ENCODE measurements at regions not wholly inside any gene's neighbourhood (a gene's known extent, or its start where the extent isn't known, plus 50 kb on each side); places are given as distances from the start of the nearest gene placed in this dataset.
"Not testable (repeated sequence)": the region's sequence is repeated elsewhere in the genome, so short reads cannot be mapped to it uniquely, and the experiment has no call there.

DNA sequence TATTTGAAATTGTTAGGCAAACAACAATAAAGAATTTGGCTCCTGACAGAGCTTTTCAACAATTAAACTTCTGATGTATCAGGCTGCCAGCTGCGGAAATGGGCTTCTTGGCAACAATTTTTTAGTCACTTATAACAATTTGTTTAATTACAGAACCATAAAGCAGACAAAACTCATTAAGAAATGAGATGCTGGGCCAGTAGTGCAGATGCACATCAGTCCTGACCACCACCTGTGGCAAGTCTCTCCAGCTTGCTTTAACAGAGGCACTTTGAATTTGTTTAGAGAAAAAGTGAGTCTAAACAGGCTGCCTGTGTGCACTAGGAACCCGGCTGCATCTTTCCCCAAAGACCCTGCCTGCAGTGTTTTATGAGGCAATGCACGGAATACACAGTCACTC is 1124.4 kb downstream of the NXPH1 start:
- peak; percentile 79 for DNase-seq

DNA sequence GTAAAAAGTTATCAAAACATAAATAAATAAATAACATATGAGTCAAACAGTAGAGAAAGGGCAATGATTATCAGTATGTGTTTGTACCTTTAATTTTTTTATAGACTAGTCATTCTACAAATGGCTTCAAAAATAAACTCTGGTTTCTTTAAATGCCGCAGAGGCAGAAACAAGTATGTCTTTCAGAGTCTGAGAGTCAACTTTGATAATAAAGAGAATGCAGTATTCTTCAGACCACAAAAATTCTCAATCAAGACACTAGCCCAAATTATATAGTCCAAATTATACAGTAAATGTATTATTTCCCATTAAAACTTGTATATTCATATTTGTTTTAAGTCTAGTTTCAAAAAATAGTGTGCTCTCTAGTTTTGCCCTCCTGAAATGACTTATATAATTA is 1142.3 kb downstream of the NXPH1 start:
- no peak for DNase-seq

DNA sequence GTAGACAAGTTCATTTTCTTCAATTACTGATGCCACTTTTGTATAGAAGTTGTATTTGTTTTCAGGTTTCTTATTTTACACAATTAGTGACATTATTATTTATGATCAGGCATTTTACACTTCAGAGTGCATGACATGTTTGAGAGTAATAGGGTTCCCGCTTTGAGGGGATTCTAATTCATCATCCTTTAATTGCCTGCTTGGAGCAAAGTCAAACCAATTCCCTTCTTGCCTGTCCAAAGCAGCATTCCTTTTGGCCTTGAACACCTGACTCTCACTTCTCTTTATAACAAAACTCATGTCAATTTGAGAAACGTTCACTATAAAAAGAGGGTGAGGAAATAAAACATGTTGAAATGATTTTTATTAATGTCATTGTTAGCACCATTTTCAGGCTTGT is 1149.4 kb downstream of the NXPH1 start:
- no peak for DNase-seq

DNA sequence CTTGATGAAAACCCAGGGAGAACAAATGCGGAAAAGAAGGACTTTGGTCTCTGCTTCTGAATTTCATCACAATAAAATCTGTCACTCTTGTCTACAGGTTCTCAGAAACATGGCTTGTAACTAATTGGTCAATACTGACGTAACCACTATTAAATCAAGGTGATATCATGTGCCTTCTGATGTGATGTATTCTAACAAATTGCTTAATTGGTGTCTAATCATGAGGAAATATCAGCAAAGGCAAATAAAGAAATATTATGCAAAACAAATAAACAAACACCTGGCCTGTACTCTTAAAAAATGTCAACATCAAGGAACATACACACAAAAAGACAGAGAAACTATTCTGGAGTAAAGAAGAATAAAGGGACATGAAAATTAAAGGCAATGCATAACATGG is 1165.0 kb downstream of the NXPH1 start:
- no peak for DNase-seq

DNA sequence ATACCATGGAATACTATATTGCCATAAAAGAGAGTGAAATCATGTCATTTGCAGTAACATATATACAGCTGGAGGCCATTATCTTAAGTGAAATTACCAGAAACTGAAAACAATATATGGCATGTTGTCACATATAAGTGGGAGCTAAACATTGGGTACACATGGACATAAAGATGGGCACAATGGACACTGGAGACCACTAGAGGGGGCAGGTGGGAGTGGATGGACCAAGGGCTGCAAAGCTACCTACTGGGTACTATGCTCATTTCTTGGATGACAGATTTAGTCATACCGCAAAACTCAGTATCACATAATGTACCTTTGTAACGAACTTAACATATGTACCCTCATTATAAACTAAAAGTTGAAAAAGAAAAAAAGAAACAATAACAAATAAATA is 1167.6 kb downstream of the NXPH1 start:
- DNase-seq = no peak

DNA sequence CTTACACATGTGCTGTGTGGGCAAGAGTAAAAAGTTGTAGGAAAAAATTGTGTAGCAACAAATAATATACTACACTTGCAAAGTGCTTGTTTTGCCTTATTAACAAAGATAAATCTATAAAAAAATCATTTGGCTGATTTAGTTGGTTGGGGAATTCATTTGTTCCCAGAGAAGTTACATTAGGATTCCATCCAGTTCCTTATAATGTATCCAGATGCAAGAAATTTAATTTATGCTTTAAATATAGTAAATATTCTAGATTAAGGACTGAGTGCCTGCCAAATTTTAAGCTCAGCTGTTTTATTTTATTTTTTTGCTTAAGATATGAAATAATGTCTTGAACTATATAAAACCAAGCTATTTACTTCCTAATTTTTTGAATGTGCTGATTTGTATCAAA is 1169.9 kb downstream of the NXPH1 start:
- DNase-seq = no peak

DNA sequence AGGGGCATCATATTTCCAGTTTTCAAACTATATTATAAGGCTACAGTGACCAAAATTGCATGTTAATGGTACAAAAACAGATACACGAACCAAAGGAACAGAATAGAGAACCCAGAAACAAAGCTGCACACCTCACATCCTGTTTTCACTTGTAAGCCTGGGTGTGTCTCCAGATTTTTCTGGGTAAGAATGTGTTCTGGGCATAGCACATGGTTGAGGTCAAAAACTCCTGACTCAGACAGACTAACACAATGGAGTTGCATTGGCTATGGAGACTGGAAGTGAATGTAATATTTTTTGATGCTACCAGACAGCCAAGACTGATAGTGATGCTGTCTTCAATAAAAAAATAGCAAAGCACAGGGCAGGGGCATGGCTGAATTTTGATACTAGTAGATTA is 1175.2 kb downstream of the NXPH1 start:
- DNase-seq = no peak

DNA sequence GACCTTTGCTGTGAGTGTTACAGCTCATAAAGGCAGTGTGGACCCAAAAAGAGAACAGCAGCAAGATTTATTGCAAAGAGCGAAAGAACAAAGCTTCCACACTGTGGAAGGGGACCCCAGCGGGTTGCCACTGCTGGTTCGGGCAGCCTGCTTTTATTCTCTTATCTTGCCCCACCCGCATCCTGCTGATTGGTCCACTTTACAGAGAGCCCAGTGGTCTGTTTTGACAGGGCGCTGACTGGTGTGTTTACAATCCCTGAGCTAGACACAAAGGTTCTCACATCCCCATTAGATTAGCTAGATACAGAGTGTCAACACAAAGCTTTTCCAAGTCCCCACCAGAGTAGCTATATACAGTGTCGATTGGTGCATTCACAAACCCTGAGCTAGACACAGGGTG is 1187.5 kb downstream of the NXPH1 start:
- not testable (repeated sequence) for DNase-seq

DNA sequence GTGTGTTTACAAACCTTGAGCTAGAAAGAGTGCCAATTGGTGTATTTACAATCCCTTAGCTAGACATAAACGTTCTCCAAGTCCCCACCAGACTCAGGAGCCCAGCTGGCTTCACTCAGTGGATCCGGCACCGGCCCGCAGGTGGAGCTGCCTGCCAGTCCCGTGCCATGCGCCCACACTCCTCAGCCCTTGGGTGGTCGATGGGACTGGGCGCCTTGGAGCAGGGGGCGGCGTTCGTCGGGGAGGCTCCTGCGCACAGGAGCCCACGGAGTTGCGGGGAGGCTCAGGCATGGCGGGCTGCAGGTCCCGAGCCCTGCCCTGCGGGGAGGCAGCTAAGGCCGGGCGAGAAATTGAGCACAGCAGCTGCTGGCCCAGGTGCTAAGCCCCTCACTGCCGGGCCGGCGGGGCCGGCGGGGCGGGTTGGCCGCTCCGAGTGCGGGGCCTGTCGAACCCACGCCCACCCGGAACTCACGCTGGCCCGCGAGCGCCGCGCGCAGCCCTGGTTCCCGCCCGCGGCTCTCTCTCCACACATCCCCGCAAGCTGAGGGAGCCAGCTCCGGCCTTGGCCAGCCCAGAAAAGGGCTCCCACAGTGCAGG is 1188.0 kb downstream of the NXPH1 start:
- not testable (repeated sequence) for DNase-seq

DNA sequence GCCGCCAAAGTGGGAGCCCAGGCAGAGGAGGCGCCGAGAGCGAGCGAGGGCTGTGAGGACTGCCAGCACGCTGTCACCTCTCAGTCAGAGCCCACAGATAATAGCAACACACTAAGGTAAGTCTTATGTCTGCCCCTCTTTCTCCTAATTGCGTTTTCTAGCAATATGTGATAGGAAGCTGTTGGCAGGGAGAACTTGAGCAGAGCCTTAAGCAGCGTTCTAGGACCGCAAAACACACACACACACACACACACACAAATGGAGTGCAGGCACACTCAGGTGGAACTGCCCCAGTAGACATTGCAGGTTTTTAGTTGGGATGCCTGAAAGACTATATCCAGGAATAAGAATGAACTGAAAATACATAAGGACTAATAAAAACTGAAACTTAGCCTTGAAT is 1188.5 kb downstream of the NXPH1 start:
- no peak for DNase-seq

DNA sequence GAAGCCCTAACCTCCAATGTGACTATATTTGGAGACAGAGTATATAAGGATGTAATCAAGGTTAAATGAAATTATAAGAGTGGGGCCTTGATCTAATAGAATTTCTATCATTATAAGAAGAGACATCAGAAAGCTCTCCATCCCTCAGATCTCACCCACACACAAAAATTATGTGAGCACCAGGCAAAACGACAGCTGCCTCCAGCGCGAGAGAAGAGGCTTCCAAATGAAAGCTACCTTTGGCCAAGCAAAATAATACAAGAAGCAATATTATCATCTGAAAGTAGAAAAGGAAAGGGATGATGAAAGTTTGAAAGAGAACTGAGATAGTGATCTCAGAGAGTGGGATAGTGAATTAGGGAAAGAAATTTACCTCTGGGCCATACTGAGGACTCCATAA is 1192.5 kb downstream of the NXPH1 start:
- DNase-seq = no peak

DNA sequence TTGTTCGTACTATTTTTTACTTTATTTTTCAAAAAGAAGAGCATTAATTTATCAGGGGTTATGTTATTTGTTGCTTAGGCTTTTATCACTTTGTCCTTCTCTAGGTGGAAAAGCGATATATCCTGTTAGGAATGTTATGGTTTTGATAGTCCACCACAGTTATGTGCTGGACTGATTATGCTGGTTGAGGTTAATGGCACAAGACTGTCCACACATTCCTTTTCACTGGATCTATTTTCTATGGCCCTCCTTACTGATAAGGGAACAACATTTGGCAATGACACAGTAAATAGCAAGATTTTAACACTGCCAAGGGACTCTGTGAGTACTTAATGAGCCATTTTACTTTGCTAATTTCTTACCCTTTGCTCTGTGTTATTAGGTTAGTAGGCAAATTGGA is 1212.3 kb downstream of the NXPH1 start:
- DNase-seq = no peak

DNA sequence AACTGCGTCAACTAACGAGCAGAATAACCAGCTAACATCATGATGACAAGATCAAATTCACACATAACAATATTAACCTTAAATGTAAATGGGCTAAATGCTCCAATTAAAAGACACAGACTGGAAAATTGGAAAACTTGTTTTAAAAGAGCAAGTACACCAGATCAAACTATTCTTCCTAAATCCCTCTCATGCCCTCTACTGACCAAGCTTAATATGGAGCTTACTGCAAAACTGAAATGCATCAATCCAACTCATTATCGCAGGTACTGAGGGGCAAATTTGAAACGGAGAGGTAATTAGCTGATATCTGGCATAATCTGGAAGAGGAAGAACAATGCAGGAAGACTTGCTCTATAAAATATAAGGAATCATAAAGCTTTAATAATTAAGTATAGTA is 1223.8 kb downstream of the NXPH1 start:
- DNase-seq = no peak

DNA sequence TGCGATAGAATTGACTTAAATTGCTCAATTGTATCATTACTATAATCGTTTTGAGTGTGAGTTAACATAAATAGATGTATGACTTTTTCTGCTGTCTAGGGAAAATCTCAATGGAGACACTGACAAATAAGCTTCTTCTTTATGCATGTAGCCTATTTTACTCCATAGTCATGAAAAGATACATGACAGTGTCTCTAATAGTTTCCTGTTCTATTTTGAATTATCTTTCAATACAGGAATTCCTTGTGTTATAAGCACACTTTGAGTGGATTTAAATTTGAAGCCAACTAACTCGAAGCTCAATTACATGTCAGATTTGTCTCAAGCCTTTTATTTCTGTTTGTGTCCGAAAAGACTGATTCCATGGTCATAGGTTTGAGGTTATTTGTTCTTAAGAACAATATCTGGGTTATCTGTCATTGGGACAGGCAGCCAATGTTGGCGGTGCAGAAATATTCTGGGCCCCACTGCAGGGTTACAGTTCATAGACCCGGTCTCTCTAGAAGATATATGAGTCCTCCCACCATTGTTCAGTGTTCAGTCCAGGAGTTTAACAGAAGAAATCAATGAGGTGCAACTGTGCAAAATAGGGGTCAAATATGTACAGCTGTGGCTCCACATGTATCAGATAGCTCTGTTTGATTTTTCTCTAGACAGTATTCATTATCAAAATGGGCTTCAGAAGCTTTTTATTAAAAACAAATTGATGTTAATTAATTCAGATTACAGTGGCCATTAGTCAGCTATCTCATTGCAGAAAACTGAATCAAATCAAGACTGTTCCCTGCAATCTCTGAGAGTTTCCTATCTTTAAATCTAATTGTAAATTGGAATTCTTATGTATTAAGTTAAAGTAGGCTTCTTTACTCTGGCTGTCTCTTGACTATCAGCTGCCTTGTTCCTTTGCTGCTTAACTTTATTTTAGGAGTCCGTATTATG is 1238.8 kb downstream of the NXPH1 start:
- DNase-seq = no peak

DNA sequence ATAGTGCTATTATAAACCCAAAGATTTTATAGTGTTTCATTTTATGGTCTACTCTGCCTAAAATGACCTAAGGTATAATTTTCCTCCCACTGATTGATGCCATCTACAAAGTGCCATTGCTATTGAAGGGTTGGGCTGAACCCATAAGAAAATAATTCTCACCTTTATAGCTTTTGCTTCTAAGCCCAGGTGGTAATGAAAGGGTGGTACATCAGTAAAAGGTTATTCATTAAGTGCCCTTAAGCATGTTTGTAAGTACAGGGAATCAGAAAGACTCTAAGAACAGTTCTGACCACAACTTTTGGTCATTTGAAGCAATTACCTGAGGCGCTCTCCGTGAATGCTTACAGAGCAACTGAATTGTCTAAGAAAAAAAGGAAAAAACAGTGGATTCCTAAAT is 1247.3 kb downstream of the NXPH1 start:
- no peak for DNase-seq

DNA sequence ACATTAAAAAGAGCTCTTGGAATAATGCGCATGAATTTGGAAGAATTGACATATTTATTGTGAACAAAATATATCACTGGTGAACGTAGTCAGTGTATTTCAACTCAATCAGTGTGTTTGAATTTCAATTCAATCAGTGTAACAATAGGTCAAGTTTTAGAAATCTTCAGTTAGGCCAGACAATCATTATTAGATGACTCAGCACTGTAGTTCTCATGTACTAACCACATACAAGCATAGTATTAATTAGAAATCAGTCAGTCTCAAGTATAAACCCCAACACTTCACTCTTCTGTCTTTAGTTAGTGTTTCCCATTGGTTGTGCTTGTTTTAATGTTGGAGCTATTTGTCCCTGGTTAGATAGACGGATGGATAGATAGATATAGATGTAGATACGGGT is 1247.9 kb downstream of the NXPH1 start:
- no peak for DNase-seq

DNA sequence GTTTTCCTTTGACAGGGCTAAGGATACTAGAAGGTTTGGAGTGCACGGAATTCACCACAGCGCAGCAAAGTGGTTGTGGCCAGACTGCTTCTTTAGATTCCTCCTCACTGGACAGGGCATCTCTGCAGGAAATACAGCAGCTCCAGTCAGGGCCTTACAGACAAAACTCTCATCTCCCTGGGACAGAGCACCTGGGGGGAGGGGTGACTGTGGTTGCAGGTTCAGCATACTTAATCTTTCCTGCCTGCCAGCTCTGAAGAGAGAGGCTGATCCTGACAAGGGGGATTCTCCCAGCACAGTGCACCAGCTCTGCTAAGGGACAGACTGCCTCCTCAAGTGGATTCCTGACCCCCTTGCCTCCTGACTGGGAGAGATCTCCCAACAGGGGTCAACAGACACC is 1257.9 kb downstream of the NXPH1 start:
- DNase-seq = no peak

DNA sequence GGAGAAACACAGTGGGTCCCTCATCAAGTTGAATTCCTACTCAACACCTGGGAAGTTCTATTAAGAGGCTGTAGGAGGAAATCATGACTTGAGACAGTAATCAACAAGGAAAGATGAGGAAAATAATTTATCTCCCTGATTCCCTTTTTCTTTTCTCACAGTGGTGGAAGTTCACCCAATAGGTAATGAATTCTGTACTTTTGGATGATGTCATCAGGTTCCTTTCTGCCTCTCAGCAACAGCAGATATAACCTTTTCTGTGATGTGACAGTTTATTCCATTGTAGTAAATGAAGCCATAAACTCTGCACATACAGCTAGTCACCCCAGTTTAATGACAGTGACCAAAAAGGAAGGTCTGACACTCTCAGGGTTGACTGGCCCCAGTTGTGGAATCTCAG is 1265.0 kb downstream of the NXPH1 start:
- DNase-seq = no peak

DNA sequence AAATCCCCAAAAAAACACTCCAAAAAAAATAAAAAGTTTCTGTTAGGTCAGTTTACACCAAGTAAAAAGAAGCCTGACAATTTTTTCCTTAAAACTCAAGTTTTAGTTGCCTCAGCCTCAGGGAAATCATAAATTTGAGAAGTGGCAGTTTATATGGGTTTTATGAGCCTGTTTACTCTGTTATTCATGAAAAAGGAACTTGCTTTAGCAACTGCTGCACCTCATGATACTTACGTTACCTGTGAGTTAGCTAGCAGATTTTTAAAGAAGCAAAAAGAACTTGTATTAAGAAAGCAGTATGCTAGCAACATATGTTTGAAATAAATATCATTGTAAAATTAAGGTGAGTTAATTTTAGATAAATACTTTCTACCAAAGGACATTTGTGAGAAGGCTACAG is 1264.5 kb upstream of the PHF14 start:
- DNase-seq = no peak

DNA sequence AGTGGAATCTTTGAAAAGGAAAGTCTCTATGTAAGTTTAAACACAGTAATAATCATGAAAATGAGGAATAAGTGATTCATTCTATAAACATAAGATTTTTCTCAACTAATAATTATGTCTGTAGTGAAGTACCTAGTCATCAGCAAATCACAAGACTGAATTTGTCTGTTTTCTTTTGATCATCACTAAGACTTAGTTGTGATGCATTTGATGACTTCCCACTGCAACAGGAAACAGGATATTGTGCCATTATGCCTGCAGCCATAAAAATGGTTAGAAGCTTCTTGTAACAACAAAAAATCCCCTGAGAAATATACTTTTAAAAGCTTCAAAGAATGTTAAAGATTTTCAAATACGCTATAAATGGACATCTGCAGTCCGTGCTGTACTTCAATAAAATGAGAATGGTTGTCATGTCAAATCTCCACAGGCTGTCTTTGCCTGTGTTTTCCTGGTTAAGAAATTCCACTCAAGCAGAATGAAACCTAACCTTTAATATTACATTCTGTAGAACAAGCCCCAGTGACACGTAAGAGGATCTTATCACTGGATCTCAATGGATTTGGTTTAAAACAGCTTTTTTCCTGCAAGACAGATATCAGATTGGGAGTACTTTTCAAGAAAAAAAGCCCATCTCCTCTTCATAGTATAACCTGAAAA is 1262.3 kb upstream of the PHF14 start:
- DNase-seq = no peak

DNA sequence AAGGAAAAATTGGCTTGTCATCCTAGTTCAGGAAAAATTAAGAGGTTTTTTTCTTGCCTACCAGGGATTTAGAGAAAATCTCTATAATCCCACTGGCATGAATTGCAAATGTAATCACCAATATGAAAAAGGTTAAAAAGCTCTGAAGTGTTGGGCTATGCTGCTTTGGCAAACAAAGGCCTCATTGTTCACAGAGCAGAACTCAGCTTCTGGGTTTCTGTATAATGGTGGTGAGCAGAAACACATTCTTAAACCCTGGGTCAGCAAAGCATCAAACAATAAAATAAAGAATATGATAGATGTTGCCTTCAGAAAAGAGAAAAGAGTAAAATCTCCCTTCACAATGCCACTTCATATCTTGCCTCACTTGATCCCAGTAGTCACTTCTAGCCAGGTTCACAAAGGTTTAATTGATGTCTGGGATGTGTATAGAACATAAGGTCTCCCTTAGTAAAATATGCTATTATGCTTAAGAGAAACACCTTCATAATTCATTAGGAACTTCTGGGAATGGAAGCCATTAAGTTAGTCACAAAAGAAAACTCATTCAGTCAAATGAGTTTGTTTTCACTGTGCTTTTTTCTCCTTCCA is 1255.5 kb upstream of the PHF14 start:
- DNase-seq = no peak

DNA sequence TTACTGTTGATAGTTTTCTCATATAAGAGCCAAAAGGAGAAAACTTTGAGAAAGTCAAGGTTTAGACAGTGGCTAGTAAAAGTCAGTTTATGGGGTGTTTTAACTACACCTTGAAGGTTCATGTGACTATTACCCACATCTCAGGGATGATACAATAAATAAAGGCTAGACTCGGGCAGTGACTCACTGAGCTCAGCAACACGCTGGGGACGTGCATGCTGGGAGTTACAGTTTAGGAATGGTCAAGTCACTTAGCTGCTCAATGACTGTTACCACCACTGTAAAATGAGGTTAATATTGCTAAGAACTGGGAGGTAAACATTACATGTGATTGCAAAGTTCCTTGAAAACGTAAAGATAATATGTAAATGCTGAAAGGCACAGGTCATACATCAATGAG is 1254.4 kb upstream of the PHF14 start:
- no peak for DNase-seq

DNA sequence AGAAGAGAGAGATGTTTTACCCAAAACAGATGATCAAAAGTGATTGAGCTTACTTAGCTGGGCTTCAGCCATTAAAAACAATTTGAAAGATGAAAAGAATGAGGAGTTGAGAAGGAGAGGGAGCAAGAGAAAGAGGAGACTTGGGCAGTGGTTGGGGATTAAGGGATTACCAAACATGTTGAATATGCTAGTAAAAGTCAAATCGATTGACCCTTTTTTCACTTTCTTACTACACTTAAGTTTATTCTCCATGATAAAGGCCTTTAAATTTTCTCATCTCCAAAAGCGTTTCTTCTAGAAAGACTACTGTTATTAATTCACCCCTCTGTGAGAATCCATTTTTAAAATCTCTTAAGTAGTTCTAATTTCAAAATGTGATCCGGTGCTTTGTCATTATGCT is 1254.0 kb upstream of the PHF14 start:
- no peak for DNase-seq
